GDM1 (cell line): ENCODE measurements at regions not wholly inside any gene's neighbourhood (a gene's known extent, or its start where the extent isn't known, plus 50 kb on each side); places are given as distances from the start of the nearest gene placed in this dataset.
A peak's percentile ranks its signal among the peaks of the same experiment; 100 is the strongest.

Experiments
- DNase-seq: peaks from one replicate; lab custom pipeline; 2025; lab: John Stamatoyannopoulos, UW

- no peak for DNase-seq
Measured at GRCh38 chr21:35223480-35224156, 174.5 kb upstream of the RUNX1 start.

GRCh38 chr21:35222541-35222941, 173.4 kb upstream of the RUNX1 start:
- DNase-seq, result no peak

DNA sequence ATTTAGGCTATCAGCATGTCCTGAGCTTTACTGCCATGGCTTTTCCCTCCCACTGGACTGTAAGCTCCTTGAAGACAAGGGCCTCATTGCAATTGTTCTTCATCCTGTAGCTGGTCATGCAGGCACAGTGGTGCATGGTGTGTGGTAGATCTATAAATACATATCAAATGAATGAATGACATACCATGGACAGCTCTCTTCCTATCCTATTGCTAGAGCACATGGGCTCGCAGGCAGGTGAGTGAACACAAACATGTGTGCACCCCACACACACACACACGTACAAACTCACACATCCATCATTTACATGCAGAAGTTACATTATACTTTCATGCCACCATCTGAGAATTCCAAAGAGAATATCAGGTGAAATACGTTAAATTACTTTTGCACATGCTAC, 172.9 kb upstream of the RUNX1 start:
- DNase-seq, result no peak

DNA sequence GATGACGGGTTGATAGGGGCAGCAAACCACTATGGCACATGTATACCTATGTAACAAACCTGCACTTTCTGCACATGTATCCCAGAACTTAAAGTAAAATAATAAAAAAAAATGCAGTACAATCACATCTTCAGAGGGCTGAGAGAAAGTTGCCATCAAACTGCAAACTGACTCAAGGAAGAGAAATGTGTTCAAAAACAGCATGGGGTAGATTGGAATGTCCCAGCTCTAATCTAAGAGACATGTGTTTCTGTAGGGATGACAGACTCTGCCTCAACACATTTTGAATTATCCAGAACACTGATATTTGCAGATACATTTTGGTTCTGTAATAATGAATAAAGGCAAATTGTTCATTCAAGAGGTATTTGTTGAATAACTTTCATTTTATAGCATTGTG, 171.2 kb upstream of the RUNX1 start:
- no peak for DNase-seq

GRCh38 chr21:35219719-35220118, 170.6 kb upstream of the RUNX1 start:
- DNase-seq, result no peak

DNA sequence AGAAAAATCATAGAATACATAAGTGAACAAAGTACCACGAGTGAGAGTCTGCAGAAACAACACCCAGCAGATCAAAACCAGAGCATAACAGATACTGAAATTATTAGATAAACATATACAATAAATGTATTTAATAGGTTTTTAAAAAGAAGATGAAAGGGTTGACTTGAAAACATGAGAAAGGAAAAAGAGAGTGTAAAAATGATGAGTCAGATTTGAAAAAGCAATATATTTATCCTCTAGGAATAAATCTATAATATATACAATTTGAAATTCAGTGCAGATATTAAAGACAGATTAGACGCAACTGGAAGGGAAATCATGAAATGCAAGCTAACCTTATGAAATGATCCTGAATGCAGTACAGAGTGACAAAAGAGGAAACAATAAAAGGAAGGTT, 170.2 kb upstream of the RUNX1 start:
- no peak for DNase-seq

DNA sequence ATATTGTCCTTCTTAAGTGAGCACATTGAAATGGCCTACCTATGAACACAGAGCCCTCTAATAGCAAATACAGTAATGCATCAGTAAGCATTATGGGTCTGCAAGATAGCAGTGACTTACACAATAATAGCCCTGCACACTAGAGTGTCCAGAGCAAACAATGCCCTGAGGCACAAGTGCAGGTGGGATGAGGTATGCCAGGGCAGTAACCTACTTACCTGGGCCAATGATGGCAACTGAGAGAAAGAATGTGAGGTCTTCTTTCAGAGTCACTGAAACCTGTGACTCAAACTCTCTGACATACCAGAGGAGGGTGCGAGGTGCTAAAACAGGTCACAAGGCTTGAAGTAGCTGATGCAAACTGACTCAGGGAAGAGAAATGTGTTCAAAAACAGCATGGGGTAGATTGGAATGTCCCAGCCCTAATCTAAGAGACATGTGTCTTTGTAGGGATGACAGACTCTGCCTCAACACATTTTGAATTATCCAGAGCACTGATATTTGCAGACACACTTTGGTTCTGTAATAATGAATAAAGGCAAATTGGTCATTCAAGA, 168.5 kb upstream of the RUNX1 start:
- DNase-seq, result no peak

- no peak for DNase-seq
Measured at GRCh38 chr21:35216996-35217395, 167.9 kb upstream of the RUNX1 start.

DNA sequence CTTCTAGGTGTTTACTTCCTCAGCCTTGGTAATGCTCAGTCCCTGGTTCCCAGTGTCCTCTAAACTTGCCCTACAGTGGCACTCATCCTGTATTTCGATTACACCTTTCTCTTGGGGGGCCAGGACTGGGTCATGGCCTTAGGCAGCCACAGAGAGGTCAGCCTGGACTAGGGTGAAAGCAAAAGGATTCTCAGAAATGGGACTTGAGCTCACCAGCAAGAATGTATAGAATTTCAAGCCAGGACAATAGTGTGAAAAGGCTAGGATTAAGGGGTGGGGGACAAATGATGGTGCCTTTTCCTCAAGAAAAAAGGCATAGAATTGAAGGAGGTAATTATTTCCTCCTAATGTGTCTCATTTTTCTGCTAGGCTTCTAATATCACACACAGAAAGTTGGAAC, 166.8 kb upstream of the RUNX1 start:
- no peak for DNase-seq

GRCh38 chr21:35212393-35213127, 163.5 kb upstream of the RUNX1 start:
- no peak for DNase-seq

DNA sequence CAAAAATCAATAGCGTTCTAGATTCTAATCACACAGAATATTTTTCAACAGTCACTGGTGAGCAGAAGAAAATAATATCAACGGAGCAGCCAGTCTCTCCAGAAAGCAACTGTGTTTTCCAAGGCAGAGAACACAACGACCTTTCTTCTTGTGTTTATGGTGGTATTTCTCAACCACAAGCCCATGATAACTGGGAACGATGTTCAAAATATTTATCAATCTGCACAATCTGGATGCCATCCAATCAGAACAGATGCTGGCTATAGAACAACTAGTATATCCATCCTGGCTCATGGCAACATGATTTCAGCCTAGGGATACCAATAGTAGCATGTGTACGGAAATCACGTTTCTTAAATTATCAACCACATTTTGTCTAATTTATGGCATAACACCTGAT, 162.7 kb upstream of the RUNX1 start:
- no peak for DNase-seq

DNA sequence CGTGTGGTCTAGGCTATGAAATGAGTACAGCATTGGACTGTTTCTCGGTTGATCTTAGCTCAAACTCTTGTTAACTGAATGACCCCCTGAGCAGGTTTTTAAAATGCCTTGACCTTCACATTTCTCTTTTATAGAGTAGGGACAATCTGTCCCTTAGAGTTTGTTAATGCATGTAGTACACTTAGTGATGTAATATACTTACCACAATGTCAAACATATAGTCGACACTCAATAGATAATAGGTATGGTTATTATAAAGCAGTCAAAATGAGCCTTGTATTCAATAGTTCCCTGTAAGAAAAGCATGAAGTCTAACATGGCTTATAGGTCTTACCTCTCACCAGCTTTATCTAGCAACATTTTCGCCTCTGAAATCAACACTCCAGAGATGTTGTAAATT, 161.0 kb upstream of the RUNX1 start:
- no peak for DNase-seq

DNA sequence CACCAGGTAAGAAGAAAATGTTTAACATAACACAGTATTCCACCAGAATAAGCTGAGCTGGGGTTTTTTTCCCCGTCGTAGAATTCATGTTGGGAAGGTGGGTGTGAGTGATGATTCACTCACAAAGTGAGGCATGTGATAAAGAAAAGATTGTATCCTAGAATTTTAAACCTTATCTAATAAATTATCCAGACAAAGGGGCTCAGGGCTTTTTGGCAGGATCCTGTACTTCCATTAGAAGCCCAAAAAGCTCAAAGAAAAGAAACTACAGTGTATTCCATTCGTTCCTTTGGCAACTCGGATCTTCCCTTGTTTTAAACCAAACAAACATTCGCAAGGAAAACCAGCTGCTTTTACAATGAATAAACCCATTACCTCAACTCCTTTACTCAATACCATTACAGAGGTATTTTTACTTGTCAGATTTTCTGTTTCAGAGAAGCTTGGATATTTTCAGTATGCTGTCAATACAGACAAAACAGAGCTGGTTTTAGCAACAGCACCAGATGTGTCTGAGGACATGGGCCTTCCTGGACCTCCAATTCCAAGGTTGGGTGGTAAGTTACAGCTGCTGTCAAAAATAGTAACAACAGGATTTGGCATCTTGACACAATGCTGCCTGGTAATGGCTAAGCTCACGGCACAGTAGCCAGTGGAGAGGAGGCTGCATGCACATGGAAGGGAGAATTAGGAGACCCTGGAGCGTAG, 159.9 kb upstream of the RUNX1 start:
- no peak for DNase-seq

DNA sequence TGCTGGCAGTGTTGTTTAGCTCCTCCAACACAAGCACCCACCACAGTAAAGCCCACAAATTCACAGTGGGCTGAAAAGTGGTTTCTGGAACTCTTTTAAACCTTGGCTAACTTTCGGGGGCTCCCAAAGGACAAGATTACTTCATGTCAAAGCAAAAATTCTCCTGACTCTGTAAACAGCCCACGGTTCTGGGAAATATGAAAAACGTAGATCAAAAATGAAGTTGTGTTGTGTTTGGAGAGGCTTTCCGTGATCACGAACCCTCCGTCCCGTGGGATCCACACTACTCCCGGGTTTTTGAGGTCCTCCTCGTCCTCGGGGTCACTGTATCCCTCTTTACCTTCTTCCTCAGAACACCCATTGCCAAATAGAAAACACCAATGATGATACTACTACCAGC, 159.0 kb upstream of the RUNX1 start:
- DNase-seq, result no peak

DNA sequence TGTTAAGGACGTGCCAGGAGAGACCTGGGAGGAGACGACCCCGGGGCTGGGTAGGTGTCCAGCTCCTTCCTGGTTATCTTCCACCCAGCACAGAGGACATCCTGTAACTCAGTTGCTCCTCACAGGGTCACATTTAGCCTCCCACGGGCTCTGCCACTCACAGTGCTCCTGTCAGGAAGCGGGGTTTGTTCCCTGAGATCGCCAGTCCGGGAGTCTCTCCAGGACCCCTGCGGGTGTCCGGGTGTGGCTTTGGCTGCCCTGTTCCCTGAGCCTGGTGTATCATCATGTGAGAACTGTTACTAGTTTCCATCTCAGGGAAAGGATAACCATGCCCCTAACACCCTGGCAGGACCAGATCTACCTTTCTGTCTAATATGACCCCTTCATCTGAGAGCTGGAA, 158.2 kb upstream of the RUNX1 start:
- DNase-seq, result no peak

DNA sequence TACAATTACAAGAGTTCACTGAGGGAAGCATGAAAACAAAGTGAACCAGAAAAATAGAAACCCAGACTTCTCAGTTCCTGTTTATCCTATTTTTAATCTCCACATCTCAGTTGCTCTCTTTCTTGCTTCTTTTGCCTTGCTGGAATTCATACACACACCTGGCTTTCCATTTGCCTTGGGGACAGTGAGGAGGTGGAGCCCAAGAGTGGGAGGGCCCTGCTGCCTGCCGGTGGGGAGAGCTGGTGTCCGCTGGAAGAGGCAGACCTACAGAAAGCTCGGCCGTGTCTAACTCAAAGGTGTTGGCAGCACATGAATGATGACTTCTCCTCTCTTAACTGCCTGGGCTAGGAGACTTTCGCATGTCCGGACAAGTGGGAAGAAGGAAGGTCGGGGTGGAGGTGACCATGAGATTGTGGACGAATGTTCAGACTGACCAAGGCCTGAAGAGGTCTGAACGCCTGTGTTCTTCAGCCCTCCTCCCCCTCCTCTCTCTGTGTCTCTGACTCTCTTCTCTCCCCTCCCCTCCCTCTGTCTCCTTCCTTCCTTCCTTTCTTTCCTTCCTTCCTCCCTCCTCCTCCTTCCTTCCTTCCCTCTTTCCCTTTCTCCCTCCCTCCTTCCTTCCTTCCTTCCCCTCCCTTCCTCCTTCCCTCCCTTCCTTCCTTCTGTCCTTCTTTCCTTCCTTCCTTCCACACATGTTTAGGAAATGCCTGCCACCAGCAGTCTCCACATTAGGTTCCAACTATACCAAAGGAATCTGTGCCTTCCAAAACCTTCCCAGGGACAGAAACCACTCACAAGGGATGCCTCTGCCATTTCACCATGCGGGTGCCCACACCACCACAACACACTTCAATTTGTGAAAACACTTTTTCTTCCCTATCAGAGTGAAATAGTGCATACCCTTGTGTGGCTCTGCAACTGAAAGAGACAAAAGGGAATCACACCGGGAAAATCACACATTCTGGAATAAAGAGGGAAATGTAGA, 157.3 kb upstream of the RUNX1 start:
- no peak for DNase-seq

DNA sequence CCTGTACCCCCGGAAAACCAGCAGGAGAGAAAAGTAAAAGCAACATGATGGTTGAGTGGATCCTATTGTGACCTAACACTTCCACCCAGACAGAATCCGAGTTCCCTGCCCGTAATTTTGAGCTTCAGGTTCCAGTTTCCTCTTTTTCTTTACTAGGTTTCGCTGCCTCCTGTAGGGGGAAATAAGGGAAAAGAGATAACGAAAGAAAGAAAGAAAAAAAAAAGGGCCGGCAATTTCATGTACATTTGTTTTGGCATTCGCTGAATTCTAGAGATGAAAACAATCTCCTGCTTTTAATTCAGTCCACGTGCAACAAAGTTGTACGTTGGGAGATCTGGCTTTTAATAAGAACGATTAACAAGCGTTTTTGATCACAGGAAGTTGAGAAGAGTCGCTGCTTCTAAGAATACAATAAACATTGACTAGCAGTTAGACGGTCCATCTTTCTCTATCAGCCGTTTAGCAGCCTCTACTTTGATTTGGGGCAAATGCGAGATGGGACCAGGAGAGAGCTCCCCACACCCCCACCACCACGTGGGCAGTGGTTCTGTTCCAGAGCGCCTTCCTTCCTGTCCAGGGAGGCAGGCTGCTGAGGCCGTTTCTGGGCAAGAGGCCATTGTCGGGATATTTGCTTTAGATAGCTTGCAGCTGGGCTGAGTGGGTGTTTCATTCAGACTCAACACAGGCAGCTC, 155.9 kb upstream of the RUNX1 start:
- peak; percentile 46 for DNase-seq

- DNase-seq, result no peak
Measured at GRCh38 chr21:35204125-35204524, 155.0 kb upstream of the RUNX1 start.

DNA sequence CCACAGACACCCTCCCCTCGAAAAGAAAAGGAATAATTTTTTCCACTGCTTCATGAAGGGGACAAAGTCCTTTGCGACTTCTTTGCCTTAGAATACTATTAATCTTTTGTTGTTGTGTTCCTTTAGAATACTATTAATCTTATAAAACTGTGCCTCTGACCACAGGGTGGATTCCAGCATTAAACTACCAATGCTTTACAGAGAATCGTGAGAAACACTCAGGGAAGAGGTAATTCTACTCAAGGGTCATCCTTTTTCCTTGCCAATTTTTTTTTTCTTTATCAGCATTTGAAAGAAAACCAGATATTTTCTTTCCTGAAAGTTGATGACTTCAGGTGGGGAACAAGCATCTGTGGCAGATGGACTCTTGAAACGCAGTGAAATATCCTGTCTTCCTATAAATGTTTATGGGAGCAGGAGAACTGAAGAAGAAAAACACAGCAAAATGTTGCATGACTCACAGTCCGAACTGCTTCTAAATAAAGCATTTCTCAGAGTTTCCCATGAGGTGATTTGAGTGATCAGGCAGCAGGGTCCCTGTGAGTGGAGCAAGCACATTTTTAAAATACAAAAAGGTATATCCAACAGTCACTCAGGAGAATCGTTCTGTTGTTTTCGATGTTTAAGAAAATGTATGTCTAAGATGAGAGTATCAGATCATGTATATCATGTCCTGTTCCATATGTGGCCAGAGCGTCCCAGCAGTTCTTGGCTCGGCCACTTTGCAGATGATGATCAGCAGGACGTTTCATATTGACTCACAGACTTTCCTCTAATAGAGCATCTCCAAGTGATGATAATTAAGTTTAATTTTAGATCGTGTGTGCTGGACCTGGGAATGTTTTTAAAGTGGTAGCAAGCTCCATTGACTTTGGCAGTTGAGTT, 154.2 kb upstream of the RUNX1 start:
- no peak for DNase-seq

DNA sequence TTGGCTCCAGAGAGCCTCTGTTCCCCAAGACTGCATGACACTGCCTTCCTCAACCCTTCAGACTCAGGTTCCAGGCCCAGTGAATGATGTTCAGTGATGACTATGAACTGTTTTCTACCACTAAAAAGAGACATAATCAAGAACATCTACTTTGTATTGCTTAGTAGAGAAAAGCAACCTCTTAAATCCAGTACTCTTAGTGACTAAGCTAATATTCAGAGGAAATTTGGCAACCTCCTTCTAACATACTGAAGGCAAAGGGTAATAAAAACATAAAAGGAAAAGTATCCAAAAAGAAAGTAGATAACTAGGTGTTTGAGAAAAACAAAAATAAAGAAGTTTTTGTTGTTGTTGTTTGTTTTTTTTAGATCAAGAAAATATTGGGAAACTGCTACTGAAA, 153.3 kb upstream of the RUNX1 start:
- no peak for DNase-seq
